ENCODE measurements at regions not wholly inside any gene's neighbourhood (a gene's known extent, or its start where the extent isn't known, plus 50 kb on each side); places are given as distances from the start of the nearest gene placed in this dataset.

DNA sequence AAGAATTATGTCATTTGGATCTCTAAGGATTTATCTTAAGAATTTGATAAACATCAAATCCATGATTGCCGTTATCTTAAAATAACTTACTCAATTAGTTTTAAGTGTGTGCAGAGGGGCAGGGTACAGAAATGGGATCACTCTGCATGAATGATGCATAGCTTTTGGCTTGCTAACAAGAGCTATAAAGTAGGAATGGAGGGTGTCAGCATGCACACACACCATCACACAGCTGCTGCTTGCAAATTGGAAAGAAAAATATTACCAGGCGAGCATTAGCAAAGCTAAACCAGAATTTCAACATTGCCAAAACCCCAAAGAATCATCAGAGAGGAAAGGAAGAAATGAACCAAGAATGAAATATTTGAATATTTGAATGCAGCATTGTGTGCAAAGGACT, 580.6 kb downstream of the LMO7 start:
- 69 to 78% methylated on average over 2 of the region's 2 CpGs for WGBS, 2 donors
- TF ChIP-seq POLR2A (IDR thresholded peaks at IDR 0.05): no peak
- TF ChIP-seq POLR2AphosphoS5 (IDR thresholded peaks at IDR 0.05): no peak
- TF ChIP-seq, protein P1, sequence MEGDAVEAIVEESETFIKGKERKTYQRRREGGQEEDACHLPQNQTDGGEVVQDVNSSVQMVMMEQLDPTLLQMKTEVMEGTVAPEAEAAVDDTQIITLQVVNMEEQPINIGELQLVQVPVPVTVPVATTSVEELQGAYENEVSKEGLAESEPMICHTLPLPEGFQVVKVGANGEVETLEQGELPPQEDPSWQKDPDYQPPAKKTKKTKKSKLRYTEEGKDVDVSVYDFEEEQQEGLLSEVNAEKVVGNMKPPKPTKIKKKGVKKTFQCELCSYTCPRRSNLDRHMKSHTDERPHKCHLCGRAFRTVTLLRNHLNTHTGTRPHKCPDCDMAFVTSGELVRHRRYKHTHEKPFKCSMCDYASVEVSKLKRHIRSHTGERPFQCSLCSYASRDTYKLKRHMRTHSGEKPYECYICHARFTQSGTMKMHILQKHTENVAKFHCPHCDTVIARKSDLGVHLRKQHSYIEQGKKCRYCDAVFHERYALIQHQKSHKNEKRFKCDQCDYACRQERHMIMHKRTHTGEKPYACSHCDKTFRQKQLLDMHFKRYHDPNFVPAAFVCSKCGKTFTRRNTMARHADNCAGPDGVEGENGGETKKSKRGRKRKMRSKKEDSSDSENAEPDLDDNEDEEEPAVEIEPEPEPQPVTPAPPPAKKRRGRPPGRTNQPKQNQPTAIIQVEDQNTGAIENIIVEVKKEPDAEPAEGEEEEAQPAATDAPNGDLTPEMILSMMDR (IDR thresholded peaks at IDR 0.05): no peak
- no peak for TF ChIP-seq EP300 (IDR thresholded peaks at IDR 0.05)
- DNase-seq: no peak

DNA sequence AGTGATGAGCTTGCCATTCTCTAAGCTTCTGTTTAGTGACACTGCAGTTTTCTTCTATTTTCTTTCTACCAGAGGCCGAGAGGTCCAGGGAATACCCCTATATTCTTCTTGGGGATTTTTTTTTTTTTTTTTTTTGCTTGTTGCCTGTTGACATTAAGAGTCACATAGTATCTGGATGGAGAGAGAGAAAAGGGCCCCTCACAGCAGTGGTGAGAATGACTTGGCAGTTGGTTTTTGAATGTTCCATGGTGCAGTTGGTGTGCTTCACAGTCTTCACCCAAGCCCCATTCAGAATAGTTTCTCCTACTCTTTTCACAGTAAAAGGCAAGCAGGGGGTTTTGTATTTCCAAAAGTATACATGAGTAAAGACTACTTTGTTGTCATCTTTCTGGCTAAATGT, 577.9 kb downstream of the LMO7 start:
- Histone ChIP-seq H3K27me3 (no peaks in the 10 kb centered on the region), H3K36me3 (no peaks in the 10 kb centered on the region), H3K4me1 (no peaks in the 10 kb centered on the region), H3K27ac (no peak overlapping the region), H3K9me3 (no peaks in the 10 kb centered on the region), H3K4me3 (no peak overlapping the region)
- no peak for TF ChIP-seq POLR2AphosphoS5 (IDR thresholded peaks at IDR 0.05)
- ATAC-seq (ENCODE audit: low FRiP score in 2 of 2) (no peak), DNase-seq (no peak)
- WGBS, 2 donors: 96% methylated on average over 1 of the region's 1 CpG

More for the DNA sequence above, 580.6 kb downstream of the LMO7 start:
- ATAC-seq (ENCODE audit: low FRiP score in 2 of 2): no peak
- Histone ChIP-seq H3K4me1 (no peaks in the 10 kb centered on the region), H3K4me3 (no peak overlapping the region), H3K9me3 (no peaks in the 10 kb centered on the region), H3K36me3 (no peaks in the 10 kb centered on the region), H3K27ac (no peak overlapping the region), H3K27me3 (no peaks in the 10 kb centered on the region)

DNA sequence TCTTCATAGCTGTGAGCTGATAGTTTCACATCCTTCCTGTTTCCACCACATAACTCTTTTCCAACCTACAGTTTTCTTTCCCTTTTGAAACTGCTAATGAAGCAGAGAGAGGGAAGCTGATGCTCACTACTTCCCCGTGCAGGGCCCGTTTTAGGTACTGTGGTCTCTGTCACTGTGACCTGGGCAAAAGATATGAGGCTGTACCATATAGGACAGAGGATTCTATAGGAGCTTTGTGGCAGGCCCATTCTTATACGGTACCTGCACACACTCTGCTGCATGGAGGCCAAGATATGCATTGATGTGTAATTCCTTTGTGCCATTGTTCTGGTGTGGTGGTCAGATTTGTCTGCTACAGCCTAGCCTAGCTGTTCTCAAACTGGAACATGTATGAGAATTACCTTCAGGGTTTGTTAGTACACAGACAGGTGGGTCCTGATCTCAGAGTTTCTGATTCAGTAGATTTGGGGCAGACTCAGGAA, 577.3 kb downstream of the LMO7 start:
- no peak overlapping the region for H3K4me3 ChIP-seq
- H3K36me3 ChIP-seq: no peaks in the 10 kb centered on the region
- no peak overlapping the region for H3K27ac ChIP-seq
- no peak for DNase-seq
- WGBS, 2 donors: 68 to 80% methylated on average over 3 of the region's 3 CpGs
- no peak for ATAC-seq (ENCODE audit: low FRiP score in 2 of 2)
- no peaks in the 10 kb centered on the region for H3K9me3 ChIP-seq
- H3K27me3 ChIP-seq: no peaks in the 10 kb centered on the region
- H3K4me1 ChIP-seq: no peaks in the 10 kb centered on the region
- TF ChIP-seq EP300 (IDR thresholded peaks at IDR 0.05) (no peak), POLR2AphosphoS5 (IDR thresholded peaks at IDR 0.05) (no peak), POLR2A (IDR thresholded peaks at IDR 0.05) (no peak)
- TF ChIP-seq, protein P1 (IDR thresholded peaks at IDR 0.05): no peak

DNA sequence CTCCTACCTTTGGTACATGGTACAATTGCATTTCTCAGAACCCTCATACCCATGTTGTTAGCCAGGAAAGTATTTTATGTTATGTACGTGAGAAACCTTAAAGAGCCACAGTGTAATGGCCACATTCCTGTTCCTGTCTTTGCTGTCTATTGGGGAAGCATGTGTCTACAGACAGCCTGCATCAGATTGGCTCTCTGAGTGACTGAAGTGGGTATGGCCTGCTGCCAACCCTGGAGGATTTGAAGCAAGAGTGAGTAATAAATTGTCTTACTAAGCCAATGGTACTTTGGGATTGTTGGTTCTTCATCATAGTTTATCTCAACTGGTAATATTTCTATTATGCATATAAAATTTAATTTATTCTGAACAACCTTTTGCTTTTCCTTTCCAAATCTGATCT, 574.1 kb downstream of the LMO7 start:
- WGBS, 2 donors: 54 to 77% methylated on average over 1 of the region's 1 CpG
- no peak overlapping the region for H3K4me3 ChIP-seq
- no peak overlapping the region for H3K27ac ChIP-seq
- ATAC-seq (ENCODE audit: low FRiP score in 2 of 2) (no peak), DNase-seq (no peak)
- no peaks in the 10 kb centered on the region for H3K9me3 ChIP-seq
- H3K36me3 ChIP-seq: no peaks in the 10 kb centered on the region
- H3K27me3 ChIP-seq: no peaks in the 10 kb centered on the region
- no peaks in the 10 kb centered on the region for H3K4me1 ChIP-seq
- no peak for TF ChIP-seq POLR2AphosphoS5 (IDR thresholded peaks at IDR 0.05)
- TF ChIP-seq, protein P1 (IDR thresholded peaks at IDR 0.05): no peak
- TF ChIP-seq POLR2A (IDR thresholded peaks at IDR 0.05): no peak
- no peak for TF ChIP-seq EP300 (IDR thresholded peaks at IDR 0.05)

DNA sequence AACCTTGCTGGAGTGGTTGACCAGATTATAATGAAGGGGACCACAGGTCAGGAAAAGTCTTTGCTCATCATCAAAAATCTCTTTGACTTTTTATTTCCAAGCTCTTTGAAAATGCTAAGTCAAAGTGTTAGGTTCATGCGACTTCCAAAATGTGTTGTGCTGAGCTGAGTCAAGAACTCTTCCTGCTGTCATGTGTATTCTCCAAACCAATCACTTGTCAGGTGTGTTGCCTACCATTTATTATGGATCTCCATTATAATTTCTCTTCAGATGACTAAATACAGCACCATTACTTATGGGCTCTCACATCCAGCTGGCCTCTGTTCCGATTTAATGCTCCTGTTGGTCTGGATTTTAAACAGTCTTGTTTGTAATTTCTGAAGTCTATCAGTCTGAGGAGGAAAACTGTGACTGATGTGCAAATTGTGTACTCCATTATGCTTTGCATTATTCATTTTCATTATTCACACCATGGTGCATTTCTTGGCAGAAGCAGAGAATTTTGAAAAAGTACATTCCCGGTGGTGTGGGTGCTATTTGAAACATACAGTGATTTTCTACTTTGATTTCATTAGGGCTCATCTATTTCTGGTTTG, 562.5 kb downstream of the LMO7 start:
- ATAC-seq (ENCODE audit: low FRiP score in 2 of 2): no peak
- DNase-seq: no peak
- H3K27me3 ChIP-seq: no peaks in the 10 kb centered on the region
- 89 to 98% methylated on average over 3 of the region's 3 CpGs for WGBS, 2 donors
- H3K9me3 ChIP-seq: no peaks in the 10 kb centered on the region
- TF ChIP-seq POLR2AphosphoS5 (IDR thresholded peaks at IDR 0.05): no peak
- no peak for TF ChIP-seq EP300 (IDR thresholded peaks at IDR 0.05)
- TF ChIP-seq, protein P1 (IDR thresholded peaks at IDR 0.05): no peak
- TF ChIP-seq POLR2A (IDR thresholded peaks at IDR 0.05): no peak
- H3K4me3 ChIP-seq: no peak overlapping the region
- H3K4me1 ChIP-seq: no peaks in the 10 kb centered on the region
- H3K27ac ChIP-seq: no peak overlapping the region
- no peaks in the 10 kb centered on the region for H3K36me3 ChIP-seq

Data from upper lobe of left lung (tissue), 6 donors.